HG03571 (cell line): ENCODE measurements at regions not wholly inside any gene's neighbourhood (a gene's known extent, or its start where the extent isn't known, plus 50 kb on each side); places are given as distances from the start of the nearest gene placed in this dataset.
"Not testable (repeated sequence)": the region's sequence is repeated elsewhere in the genome, so short reads cannot be mapped to it uniquely, and the experiment has no call there.

Source experiments
- ATAC-seq: cut with Tn5 transposase; IDR thresholded peaks from one replicate; pipeline ENCODE4 v1.9.1; 2021; ENCODE audit not compliant: unreplicated experiment

GRCh38 chr6:73983367-73983766, 287.4 kb downstream of the CD109 start:
- ATAC-seq, result no peak

DNA sequence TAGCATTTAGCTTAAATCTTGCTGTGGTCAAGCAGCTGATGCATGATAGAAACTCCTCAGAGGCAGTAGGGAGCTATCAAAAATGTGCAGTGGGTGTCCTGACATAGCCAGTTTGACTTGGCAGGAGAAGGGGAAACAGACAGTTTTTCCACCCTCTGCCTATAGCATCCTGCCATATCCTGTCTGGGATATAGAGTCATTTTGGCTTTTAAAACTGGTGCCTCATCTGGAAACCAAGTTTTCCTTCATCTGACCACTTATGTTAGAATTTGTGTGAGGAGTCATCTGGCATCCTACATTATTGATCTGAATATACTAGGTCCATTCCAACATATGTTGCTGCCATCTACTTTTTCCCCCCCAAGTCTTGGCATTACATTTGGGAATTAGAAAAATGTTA, 284.1 kb downstream of the CD109 start:
- ATAC-seq, result no peak

DNA sequence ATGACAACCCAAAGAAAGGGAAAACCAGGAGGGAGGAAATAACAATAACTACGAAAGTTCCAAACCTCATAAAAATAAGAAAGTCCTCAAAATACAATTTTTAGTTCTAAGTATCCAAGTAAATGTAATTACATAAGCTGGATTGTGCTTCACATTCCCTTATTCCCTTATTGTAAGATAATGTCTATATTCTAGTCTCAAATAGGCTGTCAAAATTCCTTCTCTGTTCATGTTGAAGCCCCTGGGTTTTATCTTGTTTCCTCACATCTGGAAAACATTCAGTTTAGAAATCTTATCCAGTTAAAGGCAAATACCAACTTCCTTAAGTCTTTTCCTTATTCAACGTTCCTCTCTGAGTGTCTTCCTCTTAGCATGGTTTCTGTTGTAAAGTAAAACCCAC, 282.3 kb downstream of the CD109 start:
- ATAC-seq, result no peak

GRCh38 chr6:73972518-73972917, 276.5 kb downstream of the CD109 start:
- not testable (repeated sequence) for ATAC-seq

DNA sequence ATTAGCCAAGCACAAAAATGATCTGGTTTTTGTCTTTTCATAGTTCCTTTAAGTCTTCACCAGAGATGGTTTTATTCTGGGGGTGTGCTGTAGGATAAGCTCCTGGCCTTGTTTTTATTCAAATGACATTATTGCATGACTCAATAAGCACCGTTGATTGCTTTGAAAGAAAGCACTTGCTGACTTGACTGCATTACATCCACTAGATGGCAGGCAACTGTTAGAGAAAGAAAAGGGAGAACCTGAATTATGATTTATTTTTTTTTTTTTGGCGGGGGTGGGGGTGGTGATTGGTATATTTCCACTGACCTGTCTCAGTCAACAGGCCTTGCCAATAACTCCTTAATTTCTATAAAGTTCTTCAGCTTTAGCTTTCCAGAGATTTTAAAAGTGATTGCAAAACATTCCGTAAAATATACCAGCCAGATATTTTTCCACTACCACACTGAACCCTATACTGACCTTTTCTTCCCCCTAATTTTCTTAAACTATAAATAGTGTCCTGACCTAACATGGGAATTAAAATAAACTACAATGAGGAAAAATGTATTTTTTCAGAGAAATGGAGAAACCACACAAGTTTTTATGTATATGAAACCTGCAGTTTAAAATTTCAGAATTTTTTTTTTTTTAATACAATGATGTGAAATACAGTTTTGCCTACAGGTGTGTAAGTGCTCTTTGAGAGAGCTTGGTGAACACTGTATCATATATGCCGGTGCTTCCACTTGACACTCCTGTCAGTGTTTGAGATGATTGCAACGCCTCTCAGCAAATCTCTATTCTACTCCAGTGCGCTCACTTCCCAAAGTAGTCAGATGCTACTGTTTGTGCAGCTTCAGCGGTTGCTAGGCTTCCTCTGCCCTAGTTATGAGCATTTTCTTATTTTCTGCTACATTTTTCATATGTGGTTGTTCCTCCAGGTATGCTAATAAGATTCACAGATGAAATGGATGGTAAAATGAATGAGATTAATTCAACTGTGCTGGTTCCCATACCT, 274.3 kb downstream of the CD109 start:
- ATAC-seq, result no peak

DNA sequence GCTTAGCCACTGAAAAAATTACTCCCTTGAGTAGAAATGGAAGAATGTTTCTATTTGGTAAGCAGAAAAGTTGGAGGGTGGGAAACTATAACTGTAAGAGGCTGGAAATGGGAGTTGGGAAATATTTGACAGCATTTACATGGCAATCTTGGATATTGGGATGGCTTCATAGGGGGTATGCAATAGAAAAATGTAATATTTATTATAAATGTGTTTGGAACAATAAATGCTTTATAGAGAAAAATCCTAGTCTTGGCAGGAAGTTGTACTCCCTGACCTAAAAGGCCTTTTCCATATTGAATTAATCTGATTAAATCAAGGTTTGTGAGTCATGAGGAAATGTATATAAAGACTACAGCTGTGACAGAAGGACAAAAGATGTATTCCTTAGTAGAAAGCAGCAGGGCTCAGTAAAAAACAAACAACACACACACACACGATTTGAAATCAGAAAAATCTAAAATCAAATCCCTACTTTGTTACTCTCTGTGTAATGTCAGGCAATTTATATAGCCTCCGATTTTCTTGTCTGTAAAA, 272.3 kb downstream of the CD109 start:
- no peak for ATAC-seq

DNA sequence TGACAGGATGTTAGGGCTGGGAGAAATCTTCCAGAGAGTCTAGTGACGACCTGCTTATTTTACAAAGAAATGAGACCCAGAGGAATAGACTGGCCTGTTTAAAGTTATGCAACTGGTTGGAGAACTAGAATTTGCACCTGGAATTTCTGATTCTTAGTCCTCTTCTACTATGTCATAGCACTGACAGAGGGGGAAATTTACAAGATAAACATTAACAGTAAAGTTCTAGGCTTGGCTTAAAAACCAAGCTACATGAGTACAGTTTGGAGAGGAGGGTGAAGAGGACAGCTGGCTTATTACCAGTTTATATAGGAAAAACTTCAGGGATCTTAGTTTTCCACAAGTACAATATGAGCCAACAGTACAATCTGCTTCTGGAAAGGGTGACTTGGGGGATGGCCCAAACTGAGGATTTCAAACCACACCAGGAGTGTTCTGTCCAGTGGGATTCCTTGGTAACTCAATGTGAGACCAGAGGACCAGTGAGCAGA, 269.6 kb downstream of the CD109 start:
- ATAC-seq, result no peak

- no peak for ATAC-seq
Observed at GRCh38 chr6:73964241-73964854, 268.3 kb downstream of the CD109 start.

- ATAC-seq, result no peak
Observed at GRCh38 chr6:73962884-73963283, 266.9 kb downstream of the CD109 start.

- no peak for ATAC-seq
Observed at GRCh38 chr6:73956305-73956704, 260.3 kb downstream of the CD109 start.

DNA sequence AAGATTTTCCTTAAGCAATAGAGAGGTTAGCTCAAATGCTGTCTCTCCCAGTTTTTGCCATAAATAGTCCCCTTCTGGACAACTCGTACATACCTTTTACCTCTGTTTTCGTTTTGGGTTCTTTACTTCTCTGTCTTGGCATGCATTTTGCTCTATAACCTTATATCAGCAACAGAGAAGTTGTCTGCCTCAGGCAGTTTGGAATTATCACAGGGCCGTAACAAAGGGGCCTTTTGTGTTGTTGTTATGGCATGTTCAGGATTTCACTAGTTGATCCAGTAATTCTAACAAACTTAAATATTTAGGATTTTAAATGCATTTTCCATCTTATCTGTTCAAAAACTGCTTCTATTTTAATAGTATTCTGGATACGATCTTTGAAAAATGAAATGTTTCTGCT, 259.8 kb downstream of the CD109 start:
- ATAC-seq, result no peak

DNA sequence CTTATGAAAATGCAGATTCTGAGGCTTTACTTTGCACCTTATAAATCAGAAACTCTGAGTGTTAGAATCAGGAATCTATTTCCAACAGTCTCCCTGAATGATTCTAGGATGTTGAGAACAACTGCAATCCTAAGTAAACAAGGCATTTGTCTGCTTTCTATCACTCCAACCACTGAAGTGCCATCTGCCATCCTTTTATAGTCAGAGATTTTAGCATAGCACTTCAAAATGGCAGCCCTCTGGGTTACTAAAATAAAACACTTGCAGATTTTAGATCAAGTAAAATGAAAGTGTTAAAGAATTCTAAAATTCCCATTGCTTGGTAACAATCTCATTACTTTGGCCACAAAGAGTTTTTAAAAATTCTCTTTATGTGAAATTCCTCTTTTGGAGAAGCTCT, 258.9 kb downstream of the CD109 start:
- ATAC-seq, result no peak

- ATAC-seq, result no peak
Observed at GRCh38 chr6:73951183-73951582, 255.2 kb downstream of the CD109 start.

DNA sequence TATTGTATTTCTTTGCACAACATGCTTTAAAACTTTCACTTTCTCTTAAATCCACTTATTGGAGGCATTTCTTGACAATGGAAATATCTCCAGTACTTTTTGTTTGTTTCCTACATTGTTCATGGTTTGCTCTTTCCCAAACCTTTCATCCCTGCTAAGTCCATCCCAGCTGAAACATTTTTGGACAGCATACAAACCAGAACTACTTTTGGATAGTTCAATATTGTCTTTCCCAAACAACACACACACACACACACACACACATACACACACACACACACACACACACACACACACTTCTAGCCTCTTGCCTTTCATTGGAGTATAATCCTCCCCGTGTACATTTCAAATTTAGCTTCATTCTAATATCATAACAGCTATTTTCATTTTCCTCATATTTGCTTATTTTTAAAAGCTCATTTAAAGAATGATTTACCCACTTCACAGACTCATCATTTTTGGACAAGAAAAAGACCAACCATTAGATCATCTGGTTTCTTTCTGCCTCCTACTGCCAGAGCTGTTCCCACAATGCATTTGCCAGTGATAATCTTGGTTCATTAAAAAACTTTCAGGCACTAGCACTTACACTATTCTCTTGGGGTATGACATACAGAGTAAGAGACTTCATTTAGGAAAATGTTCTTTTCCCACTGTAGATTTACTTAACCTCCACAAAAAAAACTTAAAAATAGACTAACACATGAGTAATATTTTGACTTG, 248.1 kb downstream of the CD109 start:
- ATAC-seq, result no peak

DNA sequence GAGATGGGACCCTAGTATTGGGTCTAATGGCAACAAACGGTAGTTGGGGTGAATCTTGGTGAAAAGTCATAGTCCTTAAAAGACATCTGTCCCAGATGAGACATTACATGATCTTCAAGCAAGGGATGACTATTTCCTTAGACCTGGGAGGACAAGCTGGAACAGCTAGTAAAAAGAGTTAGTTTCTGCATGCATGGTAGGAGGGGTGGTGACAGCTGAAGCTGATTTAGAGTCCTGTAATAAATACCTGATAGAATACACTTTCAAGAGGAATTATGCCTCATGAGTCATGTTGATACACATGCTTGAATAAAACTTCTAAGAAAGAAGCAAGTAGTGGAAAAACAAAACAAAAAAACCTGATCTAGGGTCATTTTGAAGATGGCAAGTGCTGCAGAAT, 247.4 kb downstream of the CD109 start:
- ATAC-seq, result no peak

GRCh38 chr6:73942592-73943186, 246.7 kb downstream of the CD109 start:
- ATAC-seq, result no peak

- ATAC-seq, result no peak
Observed at GRCh38 chr6:73941892-73942291, 245.9 kb downstream of the CD109 start.

GRCh38 chr6:73937805-73938204, 241.8 kb downstream of the CD109 start:
- ATAC-seq, result no peak

GRCh38 chr6:73932866-73933265, 236.9 kb downstream of the CD109 start:
- no peak for ATAC-seq

DNA sequence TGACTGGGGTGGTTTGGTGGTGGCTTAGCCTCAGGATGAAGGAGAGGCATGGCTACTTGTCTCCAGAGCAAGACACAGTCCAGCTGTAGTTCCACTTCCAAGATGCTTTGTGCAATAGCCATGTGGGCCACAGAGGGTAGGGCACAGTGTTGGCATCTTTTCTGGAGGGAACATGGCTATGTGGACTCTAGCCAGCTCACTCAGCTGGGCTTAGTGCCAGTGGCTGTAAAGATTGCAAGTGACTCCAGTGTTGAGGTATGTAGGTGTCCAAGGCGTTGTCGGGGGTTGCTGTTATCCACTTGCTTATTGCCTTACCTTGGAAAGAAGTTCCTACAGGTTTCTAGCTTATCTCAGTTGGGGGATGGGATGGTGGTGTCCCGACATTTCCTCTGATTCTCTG, 233.4 kb downstream of the CD109 start:
- ATAC-seq, result no peak

- ATAC-seq, result no peak
Observed at GRCh38 chr6:73927421-73927820, 231.4 kb downstream of the CD109 start.
